GM12878 (cell line): ENCODE measurements at regions not wholly inside any gene's neighbourhood (a gene's known extent, or its start where the extent isn't known, plus 50 kb on each side); places are given as distances from the start of the nearest gene placed in this dataset.

Experiments used
- ATAC-seq: fragments of 200-7000 bp; cut with Tn5 transposase; 3 replicates; pipeline ENCODE4 v1.9.1; 2020; ENCODE audit warnings: mild to moderate bottlenecking, moderate library complexity
- BruUV-seq: library from RNA; stranded (reverse); fragments of 400-500 nt; replicated peaks from 2 replicates; lab custom pipeline; 2021; lab: Mats Ljungman, UMichigan
- CTCF ChIA-PET: fragments of 300-600 bp; sonication (Branson Sonifier 250); formaldehyde crosslinking; extraction: SDS; loops from one replicate; lab custom pipeline; 2021; ENCODE audit warnings: inconsistent platforms; lab: Yijun Ruan, JAX
- POLR2A ChIA-PET: fragments of 350-600 bp; formaldehyde crosslinking; extraction: SDS; loops from one replicate; lab custom pipeline; 2021; ENCODE audit warnings: inconsistent platforms; lab: Charles Lee
- RAD21 ChIA-PET: fragments of 300-600 bp; sonication (Branson Sonifier 250); formaldehyde crosslinking; loops from one replicate; lab custom pipeline; 2023; ENCODE audit warnings: antibody characterized with exemption; ENCODE audit not compliant: unreplicated experiment; lab: Charles Lee
- SMC1A ChIA-PET: fragments of 300-600 bp; sonication (Branson Sonifier 250); formaldehyde crosslinking; loops from one replicate; lab custom pipeline; 2023; ENCODE audit not compliant: unreplicated experiment, uncharacterized antibody; lab: Charles Lee
- DNase-seq: peaks from one replicate; pipeline ENCODE4 v3.0.0-alpha.2; 2011; ENCODE audit warnings: low read depth, low spot score
- FAIRE-seq: peaks from 3 replicates; lab custom pipeline; 2011; peaks lifted over from hg19 to GRCh38; lab: Jason Lieb, UNC
- H2AFZ ChIP-seq: 2 replicates; pipeline ENCODE4 v1.6.0; 2011; ENCODE audit warnings: low read depth, low read length, control low read depth; ENCODE audit not compliant: control insufficient read depth
- H3K27ac ChIP-seq: 2 replicates; pipeline ENCODE4 v1.5.1; 2011; ENCODE audit warnings: control low read depth; ENCODE audit not compliant: control insufficient read depth, insufficient read depth
- H3K27me3 ChIP-seq, 2 experiments: replicated peaks in 1 of 2; 2 replicates each; pipeline versions ENCODE4 v1.6.0 to v1.6.1; 2011; ENCODE audit warnings: low read length in 1 of 2; ENCODE audit not compliant: control insufficient read depth in 2 of 2, insufficient read depth in 2 of 2
- H3K36me3 ChIP-seq, 2 experiments: 2 replicates each; pipeline ENCODE4 v1.5.1; 2011; ENCODE audit warnings: low read length in 1 of 2; ENCODE audit not compliant: control insufficient read depth in 2 of 2, insufficient read depth in 2 of 2
- H3K4me1 ChIP-seq: 2 replicates; pipeline ENCODE4 v1.6.1; 2011; ENCODE audit warnings: mild to moderate bottlenecking, low read length, moderate library complexity, mixed read lengths; ENCODE audit not compliant: control insufficient read depth, insufficient read depth
- H3K4me2 ChIP-seq: 2 replicates; pipeline ENCODE4 v1.6.0; 2011; ENCODE audit warnings: control low read depth; ENCODE audit not compliant: control insufficient read depth, insufficient read depth
- H3K4me3 ChIP-seq: fragments of 200-600 bp; sonication (generic); 2 replicates; pipeline ENCODE4 v1.5.1; 2016
- H3K79me2 ChIP-seq: 2 replicates; pipeline ENCODE4 v1.6.0; 2011; ENCODE audit warnings: low read length; ENCODE audit not compliant: control insufficient read depth, insufficient read depth
- H3K9ac ChIP-seq: 2 replicates; pipeline ENCODE4 v1.8.0; 2011; ENCODE audit warnings: low read length, control low read depth, mixed read lengths; ENCODE audit not compliant: control insufficient read depth, insufficient read depth
- H3K9me3 ChIP-seq: replicated peaks from 3 replicates; pipeline ENCODE4 v1.5.1; 2011; ENCODE audit warnings: mild to moderate bottlenecking, low read length; ENCODE audit not compliant: control insufficient read depth, insufficient read depth
- H4K20me1 ChIP-seq: 2 replicates; pipeline ENCODE4 v1.6.0; 2011; ENCODE audit not compliant: control insufficient read depth, insufficient read depth
- BCL3 ChIP-seq: IDR thresholded peaks from 2 replicates; pipeline ENCODE4 v1.6.1; 2011; ENCODE audit warnings: borderline replicate concordance, low read depth, mild to moderate bottlenecking, moderate library complexity, low read length; ENCODE audit not compliant: insufficient read depth, poor library complexity, severe bottlenecking
- CBX3 ChIP-seq: fragments of 200-600 bp; sonication (generic); IDR thresholded peaks from 2 replicates; pipeline ENCODE4 v1.6.1; 2016; ENCODE audit warnings: low read depth, borderline replicate concordance
- CUX1 ChIP-seq: IDR thresholded peaks from 2 replicates; pipeline ENCODE4 v1.6.1; 2012; ENCODE audit warnings: improper control_type of control experiment, low read depth, low read length; ENCODE audit not compliant: insufficient replicate concordance
- EED ChIP-seq: sonication (generic); IDR thresholded peaks from 2 replicates; pipeline ENCODE4 v1.6.1; 2016; ENCODE audit warnings: antibody characterized with exemption, low read depth
- EZH2 ChIP-seq: IDR thresholded peaks from 2 replicates; pipeline ENCODE4 v1.6.1; 2012; ENCODE audit warnings: low read depth, mild to moderate bottlenecking, control low read depth, inconsistent platforms, low read length, borderline replicate concordance; ENCODE audit not compliant: control insufficient read depth
- FOXK2 ChIP-seq: fragments of 450-650 bp; IDR thresholded peaks from 2 replicates; pipeline ENCODE4 v1.6.1; 2017; ENCODE audit warnings: mild to moderate bottlenecking, moderate library complexity
- HSF1 ChIP-seq: fragments of 150-350 bp; IDR thresholded peaks from 2 replicates; pipeline ENCODE4 v1.6.1; 2014; ENCODE audit warnings: mild to moderate bottlenecking, low read depth, low read length
- NFYA ChIP-seq: IDR thresholded peaks from 2 replicates; pipeline ENCODE4 v1.6.1; 2011; ENCODE audit warnings: low read depth, mild to moderate bottlenecking, low read length, improper control_type of control experiment, borderline replicate concordance
- PKNOX1 ChIP-seq: fragments of 450-650 bp; IDR thresholded peaks from 2 replicates; pipeline ENCODE4 v1.6.1; 2016; ENCODE audit warnings: mild to moderate bottlenecking
- RAD51 ChIP-seq: fragments of 450-650 bp; IDR thresholded peaks from 2 replicates; pipeline ENCODE4 v1.6.1; 2016; ENCODE audit warnings: moderate library complexity, mild to moderate bottlenecking, inconsistent platforms
- SIN3A ChIP-seq: IDR thresholded peaks from 2 replicates; pipeline ENCODE4 v1.6.1; 2012; ENCODE audit warnings: low read depth, low read length, improper control_type of control experiment
- SMAD1 ChIP-seq: fragments of 450-650 bp; IDR thresholded peaks from 2 replicates; pipeline ENCODE4 v1.6.1; 2018; ENCODE audit warnings: mild to moderate bottlenecking, low read depth; ENCODE audit not compliant: partially characterized antibody
- SMAD5 ChIP-seq: IDR thresholded peaks from 2 replicates; pipeline ENCODE4 v1.6.1; 2016; ENCODE audit warnings: antibody characterized with exemption, low read depth
- WRNIP1 ChIP-seq: IDR thresholded peaks from 2 replicates; pipeline ENCODE4 v1.6.1; 2011; ENCODE audit warnings: low read depth, low read length, improper control_type of control experiment, borderline replicate concordance
- WGBS: methylation state at CpG from one replicate; pipeline ENCODE4 v1.1.6; 2016; ENCODE audit warnings: low lambda C conversion rate; ENCODE audit not compliant: insufficient replicate concordance, insufficient coverage; ENCODE audit errors: missing lambda C conversion rate; 5-methylcytosine and 5-hydroxymethylcytosine counted together
- in situ Hi-C: fragments of 300-500 bp; cut with MboI; formaldehyde crosslinking; loops from 9 replicates; pipeline ENCODE4 v1.14.3; 2018; ENCODE audit warnings: mixed read lengths
- intact Hi-C: fragments of 100-400 bp; cut with micrococcal nuclease; formaldehyde crosslinking; loops from one replicate; pipeline ENCODE4 v1.14.2; 2022; ENCODE audit not compliant: unreplicated experiment

- no peak for TF ChIP-seq BCL3
- TF ChIP-seq HSF1, result no peak
Measured at GRCh38 chr22:34096770-34097169, 176.5 kb upstream of the LARGE1 start (continued).

GRCh38 chr22:34099278-34099677 lies 179.0 kb upstream of the LARGE1 start:
- H3K4me2 ChIP-seq, result no peak overlapping the region
- H4K20me1 ChIP-seq, result no peaks in the 10 kb centered on the region
- 5% methylated on average over 1 of the region's 1 CpG for WGBS
- in situ Hi-C loops, result no loop called here
- no peak for DNase-seq
- no peak overlapping the region for H3K4me3 ChIP-seq
- no TSS peak for BruUV-seq
- H3K9ac ChIP-seq, result no peak overlapping the region
- CTCF ChIA-PET, result no interaction called here
- FAIRE-seq, result no peak
- H3K4me1 ChIP-seq, result no peaks in the 10 kb centered on the region
- RAD21 ChIA-PET, result no interaction called here
- no peaks in the 10 kb centered on the region for H3K79me2 ChIP-seq
- no peaks in the 10 kb centered on the region for H3K27me3 ChIP-seq
- H3K9me3 ChIP-seq, result no peaks in the 10 kb centered on the region
- H2AFZ ChIP-seq, result no peak overlapping the region
- intact Hi-C loops, result no loop called here
- SMC1A ChIA-PET, result no interaction called here
- POLR2A ChIA-PET, result no interaction called here
- no peak overlapping the region for H3K27ac ChIP-seq
- no peaks in the 10 kb centered on the region for H3K36me3 ChIP-seq
- no peak for ATAC-seq
- TF ChIP-seq RAD51 (no peak), NFYA (no peak), FOXK2 (no peak), SMAD1 (no peak), PKNOX1 (no peak), EZH2 (no peak), CBX3 (no peak), WRNIP1 (no peak), EED (no peak), SIN3A (no peak), CUX1 (no peak), SMAD5 (no peak)
